Left lobe of liver (tissue), 2 donors: ENCODE measurements at regions not wholly inside any gene's neighbourhood (a gene's known extent, or its start where the extent isn't known, plus 50 kb on each side); places are given as distances from the start of the nearest gene placed in this dataset.

Experiments
- ATAC-seq: fragments of 200-7000 bp; cut with Tn5 transposase; one replicate; pipeline ENCODE4 v1.9.1; 2020; ENCODE audit warnings: mild to moderate bottlenecking, moderate library complexity
- DNase-seq: peaks from one replicate; pipeline ENCODE4 v3.0.0-alpha.2; 2020; ENCODE audit warnings: low spot score
- donor health status: DM: no; HTN: no; CAD: no; lungs with moderate emphysema.
- donor health status: DM: no; HTN: yes; CAD: no.

DNA sequence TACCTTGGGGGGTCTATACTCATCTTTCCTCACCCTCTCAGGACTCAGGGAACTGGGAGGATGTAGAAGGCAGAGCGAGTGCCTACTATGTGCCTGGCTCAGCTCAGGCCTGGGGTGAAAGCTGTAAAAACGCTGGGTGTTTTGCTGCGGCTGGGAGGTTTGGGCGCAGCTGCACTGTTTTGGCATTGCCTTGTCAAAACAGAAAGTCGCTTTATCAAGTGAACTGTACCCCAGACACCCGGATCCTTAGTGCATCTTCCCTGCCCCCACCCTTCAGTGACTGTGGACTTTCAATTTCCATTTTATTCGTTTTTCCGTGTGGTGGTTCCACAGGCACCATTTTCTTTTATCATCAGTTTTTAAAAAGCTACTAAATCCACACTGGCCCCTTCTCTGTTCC lies 86.7 kb upstream of the ZNF716 start:
- no peak for ATAC-seq
- DNase-seq = no peak

DNA sequence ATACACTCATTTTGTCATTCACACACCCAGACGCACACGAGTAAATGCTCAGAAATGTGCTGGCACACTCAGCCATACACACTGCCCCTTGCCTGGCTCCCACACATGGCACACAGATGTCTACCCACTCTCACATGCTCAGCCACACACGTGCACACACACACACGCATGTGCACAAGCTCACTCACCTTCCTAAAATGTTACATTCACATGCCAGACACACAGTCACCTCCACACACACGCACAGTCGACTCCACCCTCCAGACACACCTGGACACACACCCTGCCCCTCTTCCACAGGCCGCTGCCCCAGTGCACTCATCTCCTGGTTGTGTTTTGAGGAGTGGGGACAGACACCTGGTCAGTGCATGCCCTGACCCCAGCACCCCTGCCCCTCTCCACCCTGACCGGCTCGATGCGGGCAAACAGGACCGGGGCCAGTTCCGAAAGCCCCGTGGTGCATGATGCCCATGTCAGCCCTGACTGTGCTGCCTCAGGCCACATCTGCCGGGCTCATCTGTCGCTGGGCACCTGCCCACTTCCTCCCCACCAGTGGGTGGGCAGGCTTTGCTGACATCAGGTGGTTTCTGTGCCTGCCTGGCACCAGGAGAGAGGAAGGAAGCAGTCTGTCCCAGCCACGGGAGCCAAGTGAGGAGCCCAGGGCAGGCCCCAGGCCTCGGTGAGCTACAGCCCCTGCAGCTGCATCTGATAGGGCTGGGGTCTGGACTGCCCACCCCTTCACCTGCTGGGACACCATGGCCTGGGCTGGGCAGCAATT lies 84.9 kb upstream of the ZNF716 start:
- DNase-seq (no peak), ATAC-seq (no peak)

DNA sequence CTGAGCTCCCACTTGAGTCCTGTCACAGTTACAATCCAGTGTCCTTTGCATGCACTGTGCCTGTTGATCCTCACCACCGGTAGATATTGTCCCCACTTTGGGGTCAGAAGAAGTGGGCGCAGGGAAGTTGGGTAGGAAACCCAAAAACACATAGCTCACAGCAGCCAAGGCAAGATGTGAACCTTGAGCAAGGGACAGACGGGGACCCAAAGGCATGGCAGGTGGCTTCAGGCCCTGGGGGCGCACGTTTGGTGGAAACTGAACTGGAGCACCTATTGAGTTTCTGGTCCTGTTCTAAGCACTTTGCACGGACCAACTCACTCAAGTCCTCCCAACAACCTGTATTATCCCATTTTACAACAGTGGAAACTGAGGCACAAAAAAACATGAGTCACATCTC lies 82.8 kb upstream of the ZNF716 start:
- ATAC-seq (no peak), DNase-seq (no peak)

DNA sequence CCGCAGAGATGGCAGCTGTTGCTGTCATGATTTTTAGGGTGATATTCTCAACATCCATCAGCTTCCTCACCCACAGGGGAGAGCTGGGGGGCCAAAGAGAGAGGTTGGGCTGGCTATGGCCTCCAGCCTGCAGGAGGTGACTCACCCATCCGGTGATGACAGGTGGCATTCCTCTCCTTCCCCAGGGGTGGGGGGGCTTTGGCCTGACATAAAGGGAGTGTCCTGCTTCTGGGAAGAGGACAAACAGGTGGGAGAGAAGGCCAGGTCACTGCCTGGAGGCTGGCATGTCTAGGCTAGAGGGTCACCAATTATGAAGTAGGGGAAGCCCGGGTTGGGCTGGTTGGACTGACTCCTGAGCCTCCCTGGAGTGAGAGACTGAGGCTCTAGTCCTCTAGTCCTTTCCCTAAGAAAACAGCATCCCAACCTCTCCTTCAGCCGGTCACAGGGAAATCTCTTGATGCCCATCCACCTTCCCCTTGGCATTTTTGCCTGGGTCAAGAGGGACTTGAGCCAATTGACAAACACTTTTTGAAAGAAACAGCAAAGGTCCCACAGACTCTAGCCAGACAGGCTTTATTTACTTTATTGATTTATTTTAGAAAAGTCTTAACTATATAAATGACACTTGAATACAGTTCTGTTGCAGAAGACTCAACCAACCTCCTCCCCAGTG lies 79.8 kb upstream of the ZNF716 start:
- DNase-seq (peak; percentile 58), ATAC-seq (peak; percentile 84)

DNA sequence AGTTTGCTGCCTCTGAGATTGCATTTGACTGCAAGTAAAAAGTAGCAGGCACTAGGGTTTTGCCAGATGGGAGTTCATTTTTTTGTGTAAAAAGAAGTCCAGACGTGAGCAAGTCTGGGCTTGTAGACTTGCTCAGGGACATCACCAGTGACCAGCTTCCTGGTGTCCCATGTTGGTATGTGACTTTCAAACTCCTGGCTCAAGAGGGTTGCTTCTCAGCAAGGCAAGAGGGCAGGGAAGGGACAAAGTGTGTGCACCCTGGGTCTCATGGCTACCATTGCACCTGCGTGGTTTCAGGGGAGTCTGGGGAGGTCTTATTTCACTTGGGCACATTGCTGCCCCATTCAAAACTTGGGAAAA lies 79.3 kb upstream of the ZNF716 start:
- peak; percentile 72 for ATAC-seq
- no peak for DNase-seq

DNA sequence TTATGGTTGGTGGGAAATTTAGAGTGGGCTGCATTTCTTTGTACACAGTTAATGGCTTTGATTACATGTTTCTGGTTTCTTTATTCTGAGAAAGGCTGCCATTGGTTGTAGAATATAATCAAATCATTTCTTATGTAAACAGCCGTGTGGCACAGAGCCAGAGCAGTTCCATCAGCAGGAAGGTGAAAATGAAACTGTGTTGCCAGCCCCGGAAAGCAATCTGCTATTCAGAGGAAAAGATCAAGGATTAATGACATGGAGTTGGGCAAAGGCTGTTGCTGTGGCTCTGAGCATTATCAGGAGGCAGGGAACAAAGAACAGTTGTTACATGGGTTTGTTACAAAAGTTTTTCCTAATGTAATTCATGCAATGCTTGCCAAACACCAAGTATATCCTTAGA lies 74.2 kb upstream of the ZNF716 start:
- DNase-seq (peak; percentile 62), ATAC-seq (peak; percentile 87)

DNA sequence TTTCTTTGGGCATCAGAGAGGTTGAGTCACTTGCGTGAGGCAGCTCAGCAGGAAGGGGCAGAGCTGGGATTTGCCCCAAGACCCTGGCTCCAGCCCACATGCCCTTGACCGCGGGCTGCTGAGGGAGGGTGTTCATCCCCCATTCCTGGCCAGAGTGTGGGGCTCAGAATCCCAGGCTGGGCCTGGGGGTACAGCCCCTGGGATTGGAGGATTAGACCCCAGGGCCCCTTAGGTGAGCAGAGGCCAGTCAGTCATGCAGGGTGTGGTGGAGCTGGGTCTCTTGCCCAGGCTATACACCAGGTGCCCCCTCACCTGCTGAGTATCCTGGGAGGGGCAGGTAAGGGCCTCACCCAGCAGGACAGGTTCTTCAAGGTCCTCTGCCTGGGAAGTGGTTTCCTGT lies 68.4 kb upstream of the ZNF716 start:
- DNase-seq = no peak
- no peak for ATAC-seq

DNA sequence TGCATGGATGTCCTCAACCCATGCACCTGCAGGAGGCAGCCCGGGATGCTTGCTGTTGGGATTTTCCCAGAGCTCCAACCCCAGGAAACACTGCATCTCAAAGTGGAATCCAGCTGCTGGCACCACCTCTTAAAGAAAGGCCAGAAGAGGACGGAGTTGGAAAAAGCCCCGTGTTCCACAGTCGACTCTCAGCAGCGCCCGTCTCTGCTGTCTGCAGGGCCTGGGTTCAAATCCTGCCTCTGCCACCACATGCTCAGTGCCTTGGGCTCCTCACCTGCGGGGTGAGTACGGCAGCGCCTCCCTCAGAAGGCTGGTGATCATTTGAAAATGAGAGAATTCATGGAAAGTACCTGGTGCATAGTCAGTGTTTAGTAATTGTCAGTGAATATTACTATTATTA lies 65.6 kb upstream of the ZNF716 start:
- ATAC-seq = no peak
- no peak for DNase-seq

DNA sequence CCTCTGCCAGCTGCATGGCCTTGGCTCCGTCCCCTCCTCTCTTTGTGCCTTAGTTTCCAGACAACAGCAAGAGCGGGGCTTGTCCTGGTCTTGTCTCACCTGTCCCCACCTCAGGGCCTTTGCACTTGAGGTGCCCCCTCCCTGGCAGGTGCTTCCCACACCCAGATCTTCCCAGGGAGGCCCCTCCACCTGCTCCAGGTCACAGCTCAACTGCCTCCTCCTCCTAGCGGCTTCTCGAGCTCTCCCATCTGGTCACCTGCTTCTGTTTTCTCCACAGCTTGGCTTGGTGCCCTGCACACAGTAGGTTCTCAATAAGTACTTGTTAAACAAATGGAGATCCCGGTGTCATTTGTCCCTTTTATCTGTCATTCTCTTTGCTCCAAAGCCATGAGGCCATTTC lies 64.3 kb upstream of the ZNF716 start:
- no peak for DNase-seq
- ATAC-seq = no peak

DNA sequence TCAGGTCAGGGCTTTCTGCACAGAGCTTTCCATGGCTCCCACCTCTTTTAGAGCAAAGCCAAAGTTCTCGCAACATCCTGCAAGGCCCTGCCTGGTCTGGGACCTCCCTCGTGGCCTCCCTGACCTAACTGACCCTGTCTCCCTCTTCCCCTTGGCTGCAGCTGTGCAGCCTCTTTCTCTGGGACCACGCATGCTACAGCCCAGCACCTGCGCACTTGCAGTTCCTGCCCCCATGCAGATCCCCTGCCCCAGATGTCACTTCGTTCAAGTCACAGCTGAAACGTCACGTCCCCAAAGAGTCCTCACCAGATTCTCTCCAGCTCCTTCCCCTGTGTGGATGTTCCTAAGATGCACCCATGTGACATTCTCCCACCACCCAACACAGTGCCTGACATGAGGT lies 61.2 kb upstream of the ZNF716 start:
- no peak for DNase-seq
- ATAC-seq = no peak

DNA sequence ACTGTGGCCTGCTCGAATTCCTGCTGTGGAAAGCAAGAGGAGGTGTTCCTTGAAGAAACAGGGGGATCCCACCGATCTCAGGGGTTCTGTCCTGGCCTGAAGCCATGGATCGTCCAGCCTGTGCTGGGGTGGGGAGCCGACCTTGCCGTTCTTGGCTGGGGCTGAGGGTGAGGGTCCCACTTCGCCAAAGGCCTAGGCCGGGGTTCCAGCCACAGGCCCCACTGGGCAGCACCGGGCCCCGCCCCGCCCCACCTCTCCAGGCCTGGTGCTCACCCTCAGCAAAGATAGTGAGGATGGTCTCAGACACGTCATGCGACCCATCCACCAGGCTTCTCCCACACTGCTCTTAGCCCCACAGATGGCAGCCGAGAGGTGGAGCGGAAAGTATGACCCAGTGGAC lies 51.4 kb upstream of the ZNF716 start:
- DNase-seq (no peak), ATAC-seq (no peak)

DNA sequence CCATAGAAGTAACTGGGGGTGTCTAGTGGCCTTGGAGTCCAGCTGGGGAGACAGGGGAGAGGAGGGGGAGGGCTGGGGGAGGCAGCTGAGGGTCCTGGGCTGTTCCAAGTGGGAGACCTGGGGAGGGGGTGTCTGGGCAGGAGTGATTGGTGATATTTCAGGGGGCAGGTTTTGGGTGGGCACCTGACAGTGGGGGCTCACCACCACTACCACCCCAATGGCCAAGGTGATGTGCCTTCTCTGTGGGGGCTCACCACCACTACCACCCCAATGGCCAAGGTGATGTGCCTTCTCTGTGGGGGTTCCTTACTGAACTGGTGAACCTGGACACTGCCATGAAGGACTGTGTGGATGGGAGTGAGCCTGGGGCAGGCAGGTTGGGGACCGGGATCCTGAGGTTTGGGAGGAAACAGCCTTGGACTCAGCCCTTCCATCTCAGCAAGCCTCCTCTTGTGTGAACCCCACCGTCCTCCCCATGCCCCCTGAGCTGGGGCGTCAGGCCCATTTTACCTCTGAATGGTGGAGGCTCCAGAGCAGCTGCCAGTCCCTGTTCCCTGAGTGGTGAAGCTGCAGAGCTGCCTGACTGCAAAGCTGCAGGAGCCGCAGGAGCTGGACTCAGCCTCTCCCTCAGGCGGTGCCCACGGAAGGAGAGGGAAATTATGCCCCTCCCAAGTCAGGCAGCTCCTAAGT lies 50.6 kb upstream of the ZNF716 start:
- no peak for ATAC-seq
- no peak for DNase-seq

DNA sequence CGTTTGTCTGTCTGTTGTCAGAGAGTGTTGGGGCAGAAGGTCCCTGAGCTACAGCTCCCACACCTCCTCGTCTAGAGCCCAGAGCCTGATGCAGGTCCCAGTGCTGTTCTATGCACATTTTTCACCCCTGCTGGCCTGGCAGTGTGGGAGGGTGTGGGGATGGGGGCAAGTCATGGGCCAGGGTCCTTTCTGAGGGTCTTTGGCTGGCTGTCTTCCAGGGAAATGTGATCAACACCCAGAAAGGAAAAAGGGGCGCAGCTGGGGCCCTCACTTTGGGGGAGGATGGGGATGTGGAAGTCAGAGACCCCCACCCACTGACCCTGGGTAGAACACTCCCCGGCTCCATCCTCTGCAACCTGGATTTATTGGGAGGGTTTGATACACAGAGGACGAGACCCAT lies 50.0 kb upstream of the ZNF716 start:
- DNase-seq = no peak
- no peak for ATAC-seq
